ENCODE measurements at regions not wholly inside any gene's neighbourhood (a gene's known extent, or its start where the extent isn't known, plus 50 kb on each side); places are given as distances from the start of the nearest gene placed in this dataset.

- peak; percentile 38 for DNase-seq
These were observed 129.0 kb downstream of the SNX18 start for GRCh38 chr5:54646356-54647101.

GRCh38 chr5:54645882-54646355 is 128.4 kb downstream of the SNX18 start:
- DNase-seq: peak; percentile 69

- no peak for DNase-seq
These were observed 126.7 kb downstream of the SNX18 start for GRCh38 chr5:54644226-54644625.

- DNase-seq: no peak
These were observed 126.1 kb downstream of the SNX18 start for GRCh38 chr5:54643685-54644106.

DNA sequence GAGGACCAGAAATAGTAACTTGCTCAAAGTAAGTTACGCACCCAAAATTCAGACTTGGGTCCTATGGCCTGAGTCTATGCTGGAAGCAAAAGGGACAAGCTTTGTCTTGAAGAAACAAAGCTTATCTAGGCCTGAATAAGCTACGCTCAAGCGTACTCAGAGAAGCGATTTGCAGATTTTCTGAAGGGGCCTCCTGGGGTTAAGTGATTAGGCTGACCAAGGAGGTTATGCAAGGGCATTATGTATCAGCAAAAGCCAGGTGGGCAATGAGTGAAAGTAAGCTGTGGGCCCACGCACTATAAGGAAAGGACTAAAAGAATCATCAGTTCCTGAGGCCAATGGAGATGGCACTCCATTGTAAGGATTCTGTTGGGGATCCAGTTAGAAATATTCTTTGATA is 122.1 kb downstream of the SNX18 start:
- DNase-seq: no peak

- DNase-seq: no peak
These were observed 120.5 kb downstream of the SNX18 start for GRCh38 chr5:54638106-54638505.

- peak; percentile 73 for DNase-seq
These were observed 120.1 kb downstream of the SNX18 start for GRCh38 chr5:54637654-54638053.

- DNase-seq: no peak
These were observed 116.5 kb downstream of the SNX18 start for GRCh38 chr5:54634089-54634488.

- no peak for DNase-seq
These were observed 114.7 kb downstream of the SNX18 start for GRCh38 chr5:54632131-54632701.

- no peak for DNase-seq
These were observed 113.3 kb downstream of the SNX18 start for GRCh38 chr5:54630738-54631359.

- DNase-seq: no peak
These were observed 111.6 kb downstream of the SNX18 start for GRCh38 chr5:54629115-54629514.

- no peak for DNase-seq
These were observed 110.5 kb downstream of the SNX18 start for GRCh38 chr5:54628050-54628449.

DNA sequence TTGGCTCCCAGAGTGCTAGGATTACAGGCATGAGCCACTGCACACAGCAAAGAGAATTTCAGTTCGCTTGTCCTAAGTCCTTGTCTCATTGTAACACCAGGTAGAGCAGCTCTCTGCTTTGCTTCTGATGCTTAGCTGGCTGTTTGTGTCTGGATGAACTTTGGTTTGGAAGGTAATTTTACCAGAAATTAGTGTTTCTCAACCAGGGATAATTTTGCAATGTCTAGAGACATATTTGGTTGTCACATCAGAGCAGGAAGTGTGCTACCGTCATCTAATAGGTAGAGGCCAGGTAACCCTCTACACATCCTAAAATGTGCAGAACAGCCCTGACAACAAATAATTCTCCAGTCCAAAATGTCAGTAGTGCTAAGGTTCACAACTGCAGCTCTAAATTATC is 108.8 kb downstream of the SNX18 start:
- DNase-seq: no peak

GRCh38 chr5:54624805-54625568 is 107.4 kb downstream of the SNX18 start:
- DNase-seq: no peak

GRCh38 chr5:54621709-54622108 is 104.2 kb downstream of the SNX18 start:
- no peak for DNase-seq

DNA sequence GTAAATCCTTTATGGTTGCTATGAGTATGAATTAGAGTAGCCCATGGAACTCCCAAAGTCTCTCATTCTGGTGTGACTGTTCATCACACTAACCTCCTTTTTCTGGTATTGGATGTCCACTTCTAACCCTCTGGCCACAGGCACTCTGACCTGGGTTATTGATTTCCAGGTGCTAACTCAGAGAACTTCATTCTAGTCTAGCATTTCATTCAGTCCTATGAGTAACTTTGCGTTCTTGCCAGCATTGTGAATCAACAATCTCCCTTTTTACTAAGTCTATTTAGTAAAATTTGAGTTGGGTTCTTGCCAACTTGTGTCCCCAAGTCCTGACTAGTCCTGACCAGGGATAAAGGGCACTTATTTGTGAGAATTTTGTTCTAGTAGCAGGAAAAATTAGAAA is 103.5 kb downstream of the SNX18 start:
- no peak for DNase-seq

- no peak for DNase-seq
These were observed 102.8 kb downstream of the SNX18 start for GRCh38 chr5:54620141-54620933.

DNA sequence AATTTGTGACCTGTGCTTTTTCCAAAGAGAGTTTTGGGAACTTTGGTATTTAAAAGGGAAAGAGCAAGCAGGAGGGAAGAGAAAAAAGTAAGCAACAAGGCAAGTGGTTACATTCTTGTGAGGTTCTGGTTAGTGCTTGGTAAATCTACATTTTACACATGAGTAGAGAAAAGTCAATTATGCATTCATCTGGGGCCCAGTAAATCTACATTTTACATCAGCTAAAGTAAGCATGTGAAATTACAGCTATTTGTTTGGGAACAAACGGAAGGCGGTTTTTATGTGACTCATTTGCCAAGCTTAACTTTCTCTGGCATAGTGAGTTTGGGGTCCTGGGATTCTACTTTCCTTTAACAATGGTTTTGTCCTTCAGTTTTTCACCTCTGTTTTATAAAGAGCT is 102.2 kb downstream of the SNX18 start:
- no peak for DNase-seq

GRCh38 chr5:54616518-54617220 is 99.1 kb downstream of the SNX18 start:
- no peak for DNase-seq

DNA sequence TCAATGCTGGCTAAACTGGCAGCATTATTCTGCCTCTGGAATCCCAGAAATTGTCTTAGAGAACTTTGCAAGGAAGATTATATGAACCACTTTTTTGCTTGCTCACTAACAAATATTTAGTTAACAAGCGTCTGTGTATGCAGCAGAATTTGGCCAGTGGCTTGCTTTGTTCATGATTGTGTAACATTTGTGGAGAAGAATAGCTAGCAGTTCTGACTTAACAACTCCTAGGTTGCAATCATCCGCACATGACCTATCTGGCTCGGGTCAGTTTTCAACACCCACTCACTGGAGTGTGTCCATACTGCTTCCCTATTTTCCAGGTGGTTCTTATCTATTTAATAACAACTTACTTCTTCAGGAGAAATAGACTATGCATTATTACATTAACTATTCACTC is 98.5 kb downstream of the SNX18 start:
- DNase-seq: no peak

- DNase-seq: no peak
These were observed 97.8 kb downstream of the SNX18 start for GRCh38 chr5:54615381-54615780.

Data from muscle of arm (tissue), 1 donor.